ENCODE measurements at regions not wholly inside any gene's neighbourhood (a gene's known extent, or its start where the extent isn't known, plus 50 kb on each side); places are given as distances from the start of the nearest gene placed in this dataset.

GRCh38 chr1:58324558-58324957 lies 222.0 kb downstream of the OMA1 start (continued):
- no peak for TF ChIP-seq REST (IDR thresholded peaks at IDR 0.05; ENCODE audit: low read depth, low read length)

GRCh38 chr1:58318157-58319005 lies 228.1 kb downstream of the OMA1 start:
- Histone ChIP-seq H3K9me2 (no peaks in the 10 kb centered on the region), H3K4me2 (no peak overlapping the region), H4K20me1 (ENCODE audit: insufficient read depth) (no peaks in the 10 kb centered on the region), H3K9ac (no peak overlapping the region), H3K27me3 (ENCODE audit: insufficient read depth) (no peaks in the 10 kb centered on the region), H3K27ac (ENCODE audit: low read depth in 2 of 2, low read length in 1 of 2) (no peak overlapping the region), H3K4me3 (ENCODE audit: low read depth in 2 of 2, low read length in 1 of 2) (no peak overlapping the region), H3F3A (replicated peaks; ENCODE audit: insufficient read depth) (no peaks in the 10 kb centered on the region), H3K79me2 (ENCODE audit: insufficient read depth) (no peaks in the 10 kb centered on the region), H3K36me3 (replicated peaks in 1 of 2; ENCODE audit: control insufficient read depth in 1 of 2, insufficient read depth in 2 of 2, low read length in 1 of 2) (no peaks in the 10 kb centered on the region), H3K9me3 (no peaks in the 10 kb centered on the region), H2AFZ (ENCODE audit: low read depth) (no peak overlapping the region), H3K4me1 (ENCODE audit: control insufficient read depth in 1 of 2, insufficient read depth in 2 of 2, low read depth in 1 of 2, low read length in 1 of 2) (no peaks in the 10 kb centered on the region)
- no peak for TF ChIP-seq MEF2A (IDR thresholded peaks at IDR 0.05; ENCODE audit: borderline replicate concordance, low read depth)
- TF ChIP-seq RXRA (IDR thresholded peaks at IDR 0.05; ENCODE audit: borderline replicate concordance, low read depth), result no peak
- no peak for TF ChIP-seq FOSL2 (IDR thresholded peaks at IDR 0.05; ENCODE audit: borderline replicate concordance, low read depth)
- TF ChIP-seq TEAD4 (IDR thresholded peaks at IDR 0.05; ENCODE audit: borderline replicate concordance, insufficient read depth), result no peak
- no peak for TF ChIP-seq NFIC (IDR thresholded peaks at IDR 0.05; ENCODE audit: borderline replicate concordance)
- TF ChIP-seq TCF12 (IDR thresholded peaks at IDR 0.05), result no peak
- TF ChIP-seq, protein P1, sequence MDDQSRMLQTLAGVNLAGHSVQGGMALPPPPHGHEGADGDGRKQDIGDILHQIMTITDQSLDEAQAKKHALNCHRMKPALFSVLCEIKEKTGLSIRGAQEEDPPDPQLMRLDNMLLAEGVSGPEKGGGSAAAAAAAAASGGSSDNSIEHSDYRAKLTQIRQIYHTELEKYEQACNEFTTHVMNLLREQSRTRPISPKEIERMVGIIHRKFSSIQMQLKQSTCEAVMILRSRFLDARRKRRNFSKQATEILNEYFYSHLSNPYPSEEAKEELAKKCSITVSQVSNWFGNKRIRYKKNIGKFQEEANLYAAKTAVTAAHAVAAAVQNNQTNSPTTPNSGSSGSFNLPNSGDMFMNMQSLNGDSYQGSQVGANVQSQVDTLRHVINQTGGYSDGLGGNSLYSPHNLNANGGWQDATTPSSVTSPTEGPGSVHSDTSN (IDR thresholded peaks at IDR 0.05), result no peak
- no peak for TF ChIP-seq FOXM1 (IDR thresholded peaks at IDR 0.05; ENCODE audit: low read depth)
- no peak for TF ChIP-seq CHD2 (IDR thresholded peaks at IDR 0.05; ENCODE audit: low read length, partially characterized antibody)
- TF ChIP-seq JUND (IDR thresholded peaks at IDR 0.05), result no peak
- no peak for TF ChIP-seq RCOR1 (IDR thresholded peaks at IDR 0.05; ENCODE audit: low read length)
- no peak for TF ChIP-seq ZBTB33 (IDR thresholded peaks at IDR 0.05; ENCODE audit: borderline replicate concordance, low read depth)
- no peak for TF ChIP-seq ELF1 (IDR thresholded peaks at IDR 0.05)
- no peak for TF ChIP-seq YY1 (IDR thresholded peaks at IDR 0.05; ENCODE audit: low read depth)
- TF ChIP-seq SIN3A (IDR thresholded peaks at IDR 0.05; ENCODE audit: borderline replicate concordance, low read depth, low read length), result no peak
- TF ChIP-seq SMC3 (IDR thresholded peaks at IDR 0.05; ENCODE audit: low read depth, low read length), result no peak
- no peak for TF ChIP-seq REST (IDR thresholded peaks at IDR 0.05; ENCODE audit: low read depth, low read length)
- CTCF ChIA-PET, result interaction anchor here (1.2 kb wide), 1 partner anchor 12 kb away, joined by 3 read pairs; no protein-coding TSS in a partner anchor
- no peak for DNase-seq
- POLR2A ChIA-PET, result no interaction called here
- 58% methylated on average over 6 of the region's 6 CpGs for WGBS (ENCODE audit: low lambda C conversion rate)

Data from SK-N-SH (cell line).